ENCODE measurements at regions not wholly inside any gene's neighbourhood (a gene's known extent, or its start where the extent isn't known, plus 50 kb on each side); places are given as distances from the start of the nearest gene placed in this dataset.

DNA sequence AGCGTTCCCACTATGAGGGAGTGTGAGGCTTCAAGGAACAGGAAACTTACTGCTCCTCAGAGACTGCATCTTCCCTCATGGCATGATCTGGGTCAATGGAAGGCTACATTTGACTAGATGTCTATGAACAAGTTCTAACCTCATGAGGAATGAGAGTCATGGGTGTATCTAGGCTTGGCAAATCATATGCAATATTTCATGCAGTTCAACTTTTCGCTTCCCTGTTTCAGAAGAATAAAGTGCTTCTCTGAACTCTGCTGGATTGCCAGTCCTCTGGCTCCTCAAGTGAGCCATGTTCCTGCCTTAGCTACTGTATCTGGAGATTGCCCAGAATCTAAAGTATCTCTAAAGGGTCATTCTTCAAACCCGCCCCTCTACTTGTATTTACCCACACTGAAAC, 54.3 kb upstream of the SEMA3A start:
- DNase-seq = peak in 1 of 3 donors; percentile 39

- peak in 1 of 3 donors; percentile 52 for DNase-seq
Observed at GRCh38 chr7:84248267-84248666, 53.7 kb upstream of the SEMA3A start.

GRCh38 chr7:84247591-84247990, 53.0 kb upstream of the SEMA3A start:
- DNase-seq = peak in 1 of 3 donors; percentile 39

GRCh38 chr7:84245835-84246234, 51.2 kb upstream of the SEMA3A start:
- DNase-seq = no peak
